Activated CD8-positive, alpha-beta memory T cell treated with anti-CD3 and anti-CD28 coated beads for 1 hour (primary cell): ENCODE measurements at regions not wholly inside any gene's neighbourhood (a gene's known extent, or its start where the extent isn't known, plus 50 kb on each side); places are given as distances from the start of the nearest gene placed in this dataset.
"Not testable (repeated sequence)": the region's sequence is repeated elsewhere in the genome, so short reads cannot be mapped to it uniquely, and the experiment has no call there.

Source experiments
- DNase-seq, 2 donors: peaks; one replicate each; pipeline ENCODE4 v3.0.0-alpha.2; 2020; ENCODE audit warnings: low read depth in 1 of 2; ENCODE audit errors: extremely low read depth in 1 of 2

DNA sequence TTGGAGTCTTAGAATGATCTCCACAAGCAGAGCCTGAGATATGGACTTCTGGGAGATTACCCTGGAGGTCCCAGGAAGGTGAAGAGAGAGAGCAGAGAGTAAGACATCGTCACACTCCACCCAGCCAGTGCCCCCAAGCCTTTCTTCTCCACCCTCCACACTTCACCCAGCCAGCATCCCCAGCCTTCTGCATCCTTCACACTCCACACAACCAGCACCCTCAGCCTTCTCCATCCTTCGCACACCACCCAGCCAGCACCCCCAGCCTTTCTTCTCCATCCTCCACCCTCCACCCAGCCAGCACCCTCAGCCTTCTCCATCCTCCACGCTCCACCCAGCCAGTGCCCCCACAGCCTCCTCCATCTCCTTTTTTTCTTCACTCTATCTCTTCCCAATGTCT lies 603.9 kb upstream of the B3GAT1 start:
- no peak for DNase-seq

DNA sequence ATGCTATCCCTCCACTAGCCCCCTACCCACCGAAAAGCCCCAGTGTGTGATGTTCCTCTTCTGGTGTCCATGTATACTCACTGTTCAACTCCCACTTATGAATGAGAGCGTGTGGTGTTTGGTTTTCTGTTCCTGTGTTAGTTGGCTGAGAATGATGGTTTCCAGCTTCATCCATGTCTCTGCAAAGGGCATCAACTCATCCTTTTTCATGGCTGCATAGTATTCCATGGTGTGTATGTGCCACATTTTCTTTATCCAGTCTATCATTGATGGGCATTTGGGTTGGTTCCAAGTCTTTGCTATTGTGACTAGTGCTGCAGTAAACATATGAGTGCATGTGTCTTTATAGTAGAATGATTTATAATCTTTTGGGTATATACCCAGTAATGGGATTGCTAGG lies 599.3 kb upstream of the B3GAT1 start:
- DNase-seq, result not testable (repeated sequence)

DNA sequence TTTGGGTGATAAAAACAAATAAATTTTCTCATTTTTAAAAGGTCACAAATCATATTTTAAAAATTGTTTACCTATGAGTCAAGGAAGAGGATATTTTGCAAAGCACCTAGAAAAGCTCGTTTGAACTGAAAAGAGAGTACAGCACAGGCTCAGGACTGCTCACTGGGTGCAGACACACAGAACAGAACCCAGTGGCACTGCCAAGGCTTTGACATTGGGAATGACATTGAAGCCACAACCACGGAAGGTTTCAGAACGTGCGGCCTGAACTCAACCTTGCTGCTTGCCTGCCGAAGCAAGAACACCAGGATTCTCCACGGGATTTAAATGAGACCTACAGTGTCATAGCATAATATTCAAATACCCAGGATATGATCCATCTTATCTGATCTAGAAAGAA lies 597.1 kb upstream of the B3GAT1 start:
- no peak for DNase-seq

DNA sequence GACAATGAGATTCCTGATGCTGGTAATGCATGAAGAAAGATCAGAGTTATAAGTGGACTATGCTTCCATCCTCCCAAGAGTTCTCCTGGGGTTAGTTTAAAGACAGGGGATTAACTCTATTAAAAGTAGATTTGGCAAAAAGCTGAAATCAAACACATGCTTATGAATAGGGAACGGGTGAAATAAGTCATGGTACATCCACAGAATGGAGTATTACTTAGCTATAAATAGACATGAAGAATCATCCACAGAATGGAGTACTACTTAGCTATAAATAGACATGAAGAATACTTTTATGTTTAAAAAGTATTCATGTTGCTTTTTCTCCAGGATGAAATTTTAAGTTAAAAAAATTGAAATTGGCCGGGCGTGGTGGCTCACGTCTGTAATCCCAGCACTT lies 596.4 kb upstream of the B3GAT1 start:
- no peak for DNase-seq

DNA sequence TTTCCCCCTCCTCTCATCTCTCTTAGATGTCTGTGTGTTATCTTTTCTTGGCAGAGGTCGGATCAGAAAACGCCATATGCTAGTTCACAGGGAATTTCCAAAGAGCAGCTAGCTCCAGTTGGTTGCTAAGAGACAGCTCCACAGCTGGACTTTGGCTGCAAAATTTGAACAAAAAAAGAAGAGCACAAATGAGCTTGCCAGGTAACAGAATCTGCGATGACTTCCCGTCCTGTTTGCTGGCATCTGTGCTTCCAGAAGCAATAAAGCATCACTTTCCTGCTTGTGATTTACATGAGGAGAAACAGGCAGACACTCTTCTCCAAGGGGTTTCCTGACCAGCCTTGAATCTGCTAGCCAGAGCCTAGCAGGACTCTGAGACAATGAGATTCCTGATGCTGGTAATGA lies 596.0 kb upstream of the B3GAT1 start:
- no peak for DNase-seq

DNA sequence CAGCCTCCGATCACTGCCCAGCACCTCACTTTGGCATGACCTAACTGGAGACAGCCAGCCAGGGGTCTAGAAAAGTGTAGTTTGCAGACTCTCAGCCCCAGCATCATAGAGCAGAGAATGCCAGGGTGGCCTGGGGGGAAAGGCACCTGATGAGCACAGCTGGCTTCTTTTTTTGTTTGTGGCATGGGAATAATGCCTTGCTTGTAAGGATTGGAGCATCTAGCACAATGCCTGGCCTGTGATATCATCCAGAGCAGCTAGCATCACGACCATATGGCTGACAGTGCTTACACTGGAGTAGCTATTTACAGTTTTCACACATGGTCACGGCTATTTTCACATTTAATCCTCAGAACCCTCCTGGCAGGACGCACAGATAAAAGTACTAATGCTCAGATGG lies 594.8 kb upstream of the B3GAT1 start:
- DNase-seq, result no peak

DNA sequence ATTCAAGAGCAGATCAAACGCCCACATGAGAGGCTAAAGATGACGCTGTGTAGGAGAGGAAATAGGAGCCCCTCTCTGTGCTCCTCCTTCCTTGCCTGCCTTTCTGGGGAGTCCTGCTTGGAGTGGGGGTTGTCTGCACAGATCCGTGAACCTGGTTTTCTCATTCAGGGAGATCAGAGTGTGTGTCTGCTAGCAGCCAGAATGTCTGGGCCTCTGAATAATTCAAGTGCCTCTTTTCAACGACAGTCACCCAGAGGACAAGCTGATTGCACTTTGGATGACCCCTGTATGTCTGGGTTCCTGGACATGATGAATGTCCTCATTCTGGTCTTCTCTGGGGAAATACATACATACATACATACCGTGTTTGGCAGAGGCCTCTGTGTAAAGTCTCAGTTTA lies 592.5 kb upstream of the B3GAT1 start:
- no peak for DNase-seq

DNA sequence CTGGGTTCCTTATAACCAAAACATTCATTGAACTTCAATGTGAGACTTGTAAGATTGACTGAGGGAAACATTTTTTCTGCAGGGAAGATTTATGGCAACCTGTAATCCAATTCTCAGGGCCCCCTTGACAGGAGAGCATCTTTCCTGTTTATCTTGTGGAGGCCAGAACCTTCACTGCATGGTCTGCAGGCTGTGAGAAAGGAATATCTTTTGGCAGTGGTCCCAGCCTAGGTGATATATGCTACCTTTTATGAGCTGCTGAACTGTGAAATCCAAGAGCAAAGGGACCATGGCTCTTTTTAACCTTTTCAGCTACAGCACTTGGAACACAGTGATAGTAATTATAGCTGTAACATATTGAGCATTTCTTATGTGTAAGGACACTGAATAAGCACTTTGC lies 590.2 kb upstream of the B3GAT1 start:
- DNase-seq, result no peak

DNA sequence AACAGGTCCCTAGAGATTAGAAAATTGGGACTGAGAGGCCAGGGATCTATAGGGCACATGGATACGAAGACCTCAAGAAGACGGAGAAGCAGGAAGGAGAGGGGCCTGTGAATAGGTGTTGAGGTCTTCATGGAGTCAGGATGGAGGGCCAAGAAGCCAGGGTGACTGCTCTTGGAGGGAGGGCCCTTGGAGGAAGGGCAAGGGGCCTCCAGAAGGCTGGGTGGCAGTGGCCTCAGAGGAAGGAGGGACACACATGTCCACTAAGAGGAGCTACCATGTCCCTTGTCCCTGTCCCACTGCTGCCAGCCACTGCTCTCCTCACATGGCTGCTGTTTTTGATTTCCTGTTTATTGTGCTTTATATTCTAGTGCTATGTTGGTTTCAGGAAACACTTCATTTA lies 589.5 kb upstream of the B3GAT1 start:
- no peak for DNase-seq

DNA sequence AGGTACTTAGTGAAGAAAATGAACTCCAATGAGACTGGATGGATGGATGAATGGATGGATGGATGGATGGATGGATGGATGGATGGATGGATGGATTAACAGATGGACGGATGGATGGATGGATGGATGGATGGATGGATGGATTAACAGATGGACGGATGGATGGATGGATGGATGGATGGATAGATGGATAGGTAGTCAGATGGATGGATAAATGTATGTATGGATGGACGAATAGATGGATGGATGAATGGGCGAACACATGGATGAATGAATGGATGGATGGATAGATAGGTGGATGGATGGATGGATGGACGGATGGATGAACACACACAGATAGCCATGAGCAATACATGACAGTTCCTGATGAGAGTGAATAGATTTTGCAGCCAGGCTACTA lies 589.0 kb upstream of the B3GAT1 start:
- not testable (repeated sequence) for DNase-seq

DNA sequence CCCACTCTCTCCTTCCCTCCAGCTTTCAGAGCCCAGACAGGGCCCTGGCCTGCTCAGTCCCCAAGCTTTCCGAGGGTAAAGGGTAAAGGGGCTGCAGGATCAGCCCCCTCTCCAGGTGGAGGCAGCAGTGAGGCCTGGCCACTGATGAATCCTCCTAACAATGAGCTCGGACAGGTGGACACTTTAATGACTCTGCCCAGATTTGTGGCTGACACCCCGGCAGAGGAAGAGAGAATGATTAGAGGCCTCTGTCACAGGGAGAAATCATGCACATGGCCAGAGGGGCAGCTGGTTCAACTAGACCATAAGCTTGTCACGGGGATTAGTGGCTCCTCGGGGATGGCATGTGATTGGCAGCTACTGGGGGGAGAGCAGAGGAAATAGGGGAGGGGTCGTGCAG lies 587.5 kb upstream of the B3GAT1 start:
- no peak for DNase-seq

DNA sequence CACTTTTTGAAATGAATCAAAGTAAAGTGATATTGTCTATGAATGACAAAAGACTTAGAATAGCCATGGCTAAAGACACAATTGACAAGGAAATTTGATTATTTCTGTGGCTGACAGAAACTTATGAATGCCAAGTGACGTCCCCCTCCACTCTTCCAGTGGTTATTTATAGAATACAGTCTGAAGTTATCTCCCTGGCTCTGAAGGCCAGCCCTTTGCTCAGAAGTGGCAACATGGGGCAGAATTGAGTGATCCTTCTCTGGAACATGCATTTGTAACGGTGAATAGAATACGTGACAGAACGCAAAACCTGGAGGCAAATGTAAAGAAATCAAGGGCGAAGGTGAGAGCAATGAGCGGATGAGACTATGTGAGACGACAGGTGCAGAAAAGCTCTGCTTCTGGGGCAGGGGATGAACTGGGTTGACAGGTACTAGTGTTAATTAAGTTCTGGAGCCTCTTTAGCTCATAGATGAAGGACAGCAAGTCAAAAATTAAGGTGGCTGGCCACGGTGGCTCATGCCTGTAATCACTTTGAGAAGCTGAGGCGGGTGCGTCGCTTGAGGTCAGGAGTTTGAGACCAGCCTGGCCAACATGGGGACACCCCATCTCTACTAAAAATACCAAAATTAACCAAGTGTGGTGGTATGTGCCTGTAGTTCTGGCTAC lies 585.7 kb upstream of the B3GAT1 start:
- no peak for DNase-seq

DNA sequence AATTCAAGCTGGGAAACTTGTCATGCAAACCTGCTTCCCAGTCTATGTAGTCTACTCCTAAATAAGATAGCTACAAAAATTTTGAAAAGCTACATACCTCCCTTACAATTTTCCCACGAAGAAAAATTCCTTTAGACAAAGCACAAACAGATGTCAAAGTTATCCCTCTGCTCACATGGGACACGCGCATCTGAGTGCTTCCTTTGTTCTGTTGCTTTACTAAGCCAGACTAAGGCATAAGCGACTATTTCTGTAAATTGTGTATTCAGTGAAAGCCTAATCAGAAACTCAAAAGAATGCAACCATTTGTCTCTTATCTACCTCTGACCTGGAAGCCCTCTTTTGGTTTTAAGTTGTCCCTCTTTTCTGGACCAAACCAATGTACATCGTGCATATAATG lies 583.7 kb upstream of the B3GAT1 start:
- no peak for DNase-seq

DNA sequence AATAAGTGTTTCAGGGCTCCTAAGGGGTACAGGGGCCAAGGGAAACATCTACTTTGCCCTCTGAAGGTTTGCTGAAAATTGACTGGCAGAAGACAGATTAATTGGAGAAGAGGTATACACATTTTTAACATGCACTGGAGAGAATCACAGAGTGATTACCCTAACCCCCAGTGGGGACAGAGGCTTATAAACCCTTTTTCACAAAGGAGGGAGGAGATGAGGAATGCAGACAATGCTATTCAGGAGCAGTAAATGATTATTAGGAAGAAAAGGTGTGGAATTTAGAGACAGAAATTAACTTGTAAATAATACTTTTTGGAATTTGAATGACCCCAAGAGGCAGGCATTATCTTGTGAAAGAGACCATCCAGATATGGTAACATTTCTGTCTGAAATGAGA lies 582.4 kb upstream of the B3GAT1 start:
- DNase-seq, result no peak

DNA sequence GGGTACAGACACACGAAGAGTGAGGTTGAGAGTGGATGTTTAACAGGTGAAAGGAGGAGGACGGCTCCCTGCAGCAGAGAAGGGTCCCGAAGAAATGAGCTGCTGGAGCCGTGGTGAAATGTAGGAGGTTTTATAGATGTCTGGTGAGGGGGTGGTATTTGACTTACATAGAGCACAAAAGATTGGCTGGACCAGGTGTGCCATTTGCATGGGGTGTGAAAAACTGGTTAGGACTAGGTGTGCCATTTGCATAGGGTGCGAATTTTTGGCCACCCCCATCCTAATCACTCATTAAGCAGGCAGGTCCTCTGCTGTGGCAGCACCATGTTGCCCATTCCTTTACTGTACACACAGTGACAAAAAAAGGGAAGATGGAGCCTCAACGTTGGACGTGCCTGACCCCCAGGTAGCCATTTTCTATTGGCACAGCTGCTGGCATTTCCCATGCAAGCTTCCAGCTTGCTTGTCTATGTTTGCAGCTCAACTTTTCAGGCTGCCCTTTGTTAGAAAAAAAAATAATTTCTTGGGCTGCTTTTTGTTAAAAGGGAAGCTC lies 581.7 kb upstream of the B3GAT1 start:
- no peak for DNase-seq

DNA sequence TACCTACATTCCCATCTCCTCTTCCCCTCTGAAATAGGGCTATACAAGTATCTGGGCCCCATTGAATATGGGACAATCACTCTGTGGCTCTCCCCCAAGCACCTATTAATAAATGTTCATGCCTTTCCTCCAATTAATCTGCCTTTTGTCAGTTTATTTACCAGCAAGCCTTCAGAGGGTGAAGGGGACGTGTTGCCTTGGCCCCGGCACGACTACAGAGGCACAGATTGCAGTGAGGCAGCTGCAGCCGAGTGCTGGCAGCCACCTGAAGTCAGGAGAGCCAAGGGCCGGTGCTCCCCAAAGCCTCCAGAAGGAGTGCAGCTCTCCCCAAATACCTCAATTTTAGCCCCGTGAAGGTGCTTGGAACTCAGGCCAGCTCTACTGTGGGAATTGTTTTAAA lies 580.9 kb upstream of the B3GAT1 start:
- no peak for DNase-seq

DNA sequence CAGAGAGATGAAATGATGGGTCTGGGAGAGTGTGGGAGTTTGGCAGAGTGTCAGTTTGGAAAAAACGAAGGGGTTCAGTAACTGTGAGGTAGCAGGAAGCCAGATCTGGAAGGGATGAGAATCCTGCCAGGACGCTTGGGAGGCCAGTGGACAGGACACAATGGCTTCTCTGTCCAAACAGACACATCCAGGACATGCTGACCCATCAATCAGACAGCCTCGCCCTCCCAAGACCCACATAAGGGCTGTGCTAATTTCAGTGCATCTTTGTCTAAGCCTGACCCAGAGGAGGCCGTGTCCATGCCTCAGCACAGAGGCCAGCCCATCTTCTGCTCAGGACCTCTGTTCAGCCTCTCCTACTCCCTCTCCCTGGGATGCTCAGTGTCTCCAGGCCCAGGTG lies 576.5 kb upstream of the B3GAT1 start:
- no peak for DNase-seq

DNA sequence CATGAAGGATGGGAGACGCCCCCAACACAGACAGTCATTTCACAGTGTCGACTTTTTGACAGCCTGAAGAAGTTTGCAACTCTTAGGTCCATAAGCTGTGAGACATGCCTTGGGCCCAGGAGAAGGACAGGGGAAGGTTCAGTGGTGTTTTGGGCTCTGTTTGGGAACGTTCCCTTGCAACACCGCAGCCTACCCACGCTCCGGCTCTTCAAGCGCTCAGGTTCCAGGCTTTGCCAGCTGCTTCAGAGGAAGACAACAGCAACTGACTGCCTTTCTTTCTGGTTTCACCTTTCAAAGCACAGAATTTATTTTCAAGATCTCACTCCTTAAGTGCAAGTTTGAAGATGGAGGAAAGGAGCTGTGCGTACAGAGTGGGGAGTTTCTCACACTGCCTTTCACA lies 575.8 kb upstream of the B3GAT1 start:
- DNase-seq, result no peak

DNA sequence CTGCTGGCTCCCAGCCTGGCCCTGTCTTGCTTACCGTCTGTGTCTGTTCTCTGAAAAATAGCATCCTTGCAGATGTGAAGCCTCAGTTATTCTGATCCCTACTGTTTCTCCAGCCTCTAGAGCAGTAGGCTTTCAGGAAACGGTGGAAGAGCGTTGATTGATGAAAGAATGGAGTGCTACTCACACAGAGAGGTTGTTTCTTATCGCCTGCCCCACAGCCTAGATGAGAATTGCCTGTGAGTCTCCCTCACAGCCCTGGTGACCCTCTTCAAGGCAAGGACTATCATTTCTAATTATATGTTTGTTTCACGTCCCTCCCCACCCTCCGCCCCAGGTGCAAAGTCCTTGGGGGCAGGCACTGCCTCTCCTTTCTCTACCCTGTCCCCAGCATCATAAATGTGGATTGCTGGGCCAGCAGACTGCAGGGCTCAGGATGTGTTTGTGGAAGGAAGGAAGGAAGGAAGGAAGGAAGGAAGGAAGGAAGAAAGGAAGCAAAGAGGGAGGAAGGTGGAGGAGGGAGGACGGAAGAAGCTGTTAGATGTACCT lies 575.3 kb upstream of the B3GAT1 start:
- DNase-seq, result no peak

DNA sequence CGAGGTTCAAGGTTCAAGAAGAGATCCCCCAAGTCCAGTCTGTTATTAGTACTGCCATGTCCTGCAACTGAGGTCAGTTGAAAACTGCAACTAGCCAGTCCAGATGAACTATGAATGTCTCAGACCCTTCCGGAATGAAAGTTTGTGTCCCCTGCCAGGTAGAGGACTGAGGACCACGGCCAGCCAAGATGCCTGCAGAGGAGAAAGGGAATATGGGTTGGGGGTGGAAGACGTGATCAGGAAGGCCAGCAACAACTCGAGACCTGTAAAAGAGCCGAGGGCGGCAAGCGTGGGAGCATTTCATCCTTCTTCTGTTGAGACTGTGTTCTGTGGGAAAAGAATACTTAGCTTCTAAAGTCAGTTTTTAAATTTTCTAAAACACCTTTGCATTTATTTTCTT lies 572.4 kb upstream of the B3GAT1 start:
- no peak for DNase-seq

DNA sequence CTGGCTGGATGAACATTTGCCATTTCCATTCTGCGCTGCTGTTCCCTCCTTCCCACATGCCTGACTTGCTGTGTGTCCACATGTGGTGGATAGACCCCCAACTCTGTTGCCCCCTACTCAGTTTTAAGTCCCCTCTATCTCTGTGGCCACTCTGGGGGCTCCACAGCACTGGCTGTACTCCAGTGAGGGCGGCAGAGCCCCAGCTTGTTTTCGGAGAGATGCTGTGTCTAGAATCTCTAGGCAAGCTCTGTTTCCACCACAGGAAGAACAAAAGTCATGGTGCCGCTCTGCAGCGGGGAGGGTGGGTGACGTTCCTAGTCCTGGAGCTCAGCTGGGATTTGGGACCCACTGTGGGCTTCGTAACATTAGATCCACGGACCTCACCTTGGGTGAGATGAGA lies 570.4 kb upstream of the B3GAT1 start:
- not testable (repeated sequence) for DNase-seq

DNA sequence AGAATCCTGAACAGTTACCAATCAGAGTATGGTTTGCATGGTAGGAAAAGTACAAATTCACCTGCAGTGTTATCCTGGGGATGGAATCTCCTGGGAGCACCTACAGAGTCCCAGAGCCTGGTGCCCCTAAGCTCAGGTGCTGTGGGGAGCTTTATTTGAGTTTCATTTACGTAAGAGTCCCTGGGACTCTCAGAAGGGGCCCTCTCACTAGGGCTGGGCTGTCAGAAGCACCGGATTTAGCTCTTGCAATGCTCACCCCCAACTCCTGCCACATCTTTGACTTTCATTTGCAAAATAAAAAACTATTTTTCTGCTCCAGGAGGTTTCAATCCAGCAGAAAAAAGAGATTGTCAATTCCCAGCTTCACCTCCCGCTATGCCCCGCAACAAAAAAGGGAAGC lies 569.8 kb upstream of the B3GAT1 start:
- DNase-seq, result no peak
